Mammary epithelial cell (primary cell): ENCODE measurements at regions not wholly inside any gene's neighbourhood (a gene's known extent, or its start where the extent isn't known, plus 50 kb on each side); places are given as distances from the start of the nearest gene placed in this dataset.

Experiments used
- CTCF ChIP-seq, 2 donors: IDR thresholded peaks in 1 of 2; conservative IDR thresholded peaks in 1 of 2; 2 replicates each; pipeline ENCODE4 v1.5.1; 2011 to 2012; ENCODE audit warnings: inconsistent platforms in 2 of 2, low read length in 2 of 2, mild to moderate bottlenecking in 2 of 2, control low read depth in 1 of 2, low read depth in 1 of 2; ENCODE audit not compliant: insufficient read depth in 1 of 2; ENCODE audit errors: extremely low read depth in 1 of 2
- EZH2 ChIP-seq: IDR thresholded peaks from 2 replicates; pipeline ENCODE4 v1.6.1; 2012; ENCODE audit warnings: low read length, inconsistent platforms, borderline replicate concordance

GRCh38 chr5:103454770-103455169 is 107.8 kb downstream of the NUDT12 start:
- TF ChIP-seq EZH2: no peak
- TF ChIP-seq CTCF (conservative IDR thresholded peaks at IDR 0.05 in 1 of 2, IDR thresholded peaks at IDR 0.05 in 1 of 2; ENCODE audit: extremely low read depth in 1 of 2, insufficient read depth in 1 of 2, low read depth in 1 of 2, low read length in 2 of 2): no peak
